GM12878 (cell line): ENCODE measurements at regions not wholly inside any gene's neighbourhood (a gene's known extent, or its start where the extent isn't known, plus 50 kb on each side); places are given as distances from the start of the nearest gene placed in this dataset.

Experiments used
- ATAC-seq: fragments of 200-7000 bp; cut with Tn5 transposase; 3 replicates; pipeline ENCODE4 v1.9.1; 2020; ENCODE audit warnings: mild to moderate bottlenecking, moderate library complexity
- BruUV-seq: library from RNA; stranded (reverse); fragments of 400-500 nt; replicated peaks from 2 replicates; lab custom pipeline; 2021; lab: Mats Ljungman, UMichigan
- CTCF ChIA-PET: fragments of 300-600 bp; sonication (Branson Sonifier 250); formaldehyde crosslinking; extraction: SDS; loops from one replicate; lab custom pipeline; 2021; ENCODE audit warnings: inconsistent platforms; lab: Yijun Ruan, JAX
- POLR2A ChIA-PET: fragments of 350-600 bp; formaldehyde crosslinking; extraction: SDS; loops from one replicate; lab custom pipeline; 2021; ENCODE audit warnings: inconsistent platforms; lab: Charles Lee
- RAD21 ChIA-PET: fragments of 300-600 bp; sonication (Branson Sonifier 250); formaldehyde crosslinking; loops from one replicate; lab custom pipeline; 2023; ENCODE audit warnings: antibody characterized with exemption; ENCODE audit not compliant: unreplicated experiment; lab: Charles Lee
- SMC1A ChIA-PET: fragments of 300-600 bp; sonication (Branson Sonifier 250); formaldehyde crosslinking; loops from one replicate; lab custom pipeline; 2023; ENCODE audit not compliant: unreplicated experiment, uncharacterized antibody; lab: Charles Lee
- DNase-seq: peaks from one replicate; pipeline ENCODE4 v3.0.0-alpha.2; 2011; ENCODE audit warnings: low read depth, low spot score
- FAIRE-seq: peaks from 3 replicates; lab custom pipeline; 2011; peaks lifted over from hg19 to GRCh38; lab: Jason Lieb, UNC
- H2AFZ ChIP-seq: 2 replicates; pipeline ENCODE4 v1.6.0; 2011; ENCODE audit warnings: low read depth, low read length, control low read depth; ENCODE audit not compliant: control insufficient read depth
- H3K27ac ChIP-seq: 2 replicates; pipeline ENCODE4 v1.5.1; 2011; ENCODE audit warnings: control low read depth; ENCODE audit not compliant: control insufficient read depth, insufficient read depth
- H3K27me3 ChIP-seq, 2 experiments: replicated peaks in 1 of 2; 2 replicates each; pipeline versions ENCODE4 v1.6.0 to v1.6.1; 2011; ENCODE audit warnings: low read length in 1 of 2; ENCODE audit not compliant: control insufficient read depth in 2 of 2, insufficient read depth in 2 of 2
- H3K36me3 ChIP-seq, 2 experiments: 2 replicates each; pipeline ENCODE4 v1.5.1; 2011; ENCODE audit warnings: low read length in 1 of 2; ENCODE audit not compliant: control insufficient read depth in 2 of 2, insufficient read depth in 2 of 2
- H3K4me1 ChIP-seq: 2 replicates; pipeline ENCODE4 v1.6.1; 2011; ENCODE audit warnings: mild to moderate bottlenecking, low read length, moderate library complexity, mixed read lengths; ENCODE audit not compliant: control insufficient read depth, insufficient read depth
- H3K4me2 ChIP-seq: 2 replicates; pipeline ENCODE4 v1.6.0; 2011; ENCODE audit warnings: control low read depth; ENCODE audit not compliant: control insufficient read depth, insufficient read depth
- H3K4me3 ChIP-seq: fragments of 200-600 bp; sonication (generic); 2 replicates; pipeline ENCODE4 v1.5.1; 2016
- H3K79me2 ChIP-seq: 2 replicates; pipeline ENCODE4 v1.6.0; 2011; ENCODE audit warnings: low read length; ENCODE audit not compliant: control insufficient read depth, insufficient read depth
- H3K9ac ChIP-seq: 2 replicates; pipeline ENCODE4 v1.8.0; 2011; ENCODE audit warnings: low read length, control low read depth, mixed read lengths; ENCODE audit not compliant: control insufficient read depth, insufficient read depth
- H3K9me3 ChIP-seq: replicated peaks from 3 replicates; pipeline ENCODE4 v1.5.1; 2011; ENCODE audit warnings: mild to moderate bottlenecking, low read length; ENCODE audit not compliant: control insufficient read depth, insufficient read depth
- H4K20me1 ChIP-seq: 2 replicates; pipeline ENCODE4 v1.6.0; 2011; ENCODE audit not compliant: control insufficient read depth, insufficient read depth
- ATF2 ChIP-seq: IDR thresholded peaks from 2 replicates; pipeline ENCODE4 v1.6.1; 2012; ENCODE audit warnings: low read length, inconsistent platforms
- BCL11A ChIP-seq: IDR thresholded peaks from 2 replicates; pipeline ENCODE4 v1.6.1; 2011; ENCODE audit warnings: low read depth, low read length
- CBFB ChIP-seq: IDR thresholded peaks from 2 replicates; pipeline ENCODE4 v1.6.1; 2016; ENCODE audit warnings: antibody characterized with exemption, low read depth
- CTCF ChIP-seq, 3 experiments: IDR thresholded peaks in 2 of 3; conservative IDR thresholded peaks in 1 of 3; 2 replicates each; pipeline ENCODE4 v1.5.1; 2011; ENCODE audit warnings: low read depth in 3 of 3, low read length in 3 of 3, mild to moderate bottlenecking in 3 of 3, control low read depth in 2 of 3, moderate library complexity in 2 of 3, inconsistent platforms in 1 of 3, mixed read lengths in 1 of 3; ENCODE audit not compliant: control insufficient read depth in 2 of 3, insufficient read depth in 1 of 3; ENCODE audit errors: extremely low read depth in 1 of 3
- EED ChIP-seq: sonication (generic); IDR thresholded peaks from 2 replicates; pipeline ENCODE4 v1.6.1; 2016; ENCODE audit warnings: antibody characterized with exemption, low read depth
- FOXM1 ChIP-seq: IDR thresholded peaks from 2 replicates; pipeline ENCODE4 v1.6.1; 2012; ENCODE audit warnings: low read depth, mild to moderate bottlenecking, inconsistent platforms, low read length, moderate library complexity
- KAT2A ChIP-seq: conservative IDR thresholded peaks from 2 replicates; pipeline ENCODE4 v1.6.1; 2011; ENCODE audit warnings: low read depth, low read length; ENCODE audit not compliant: control insufficient read depth
- LARP7 ChIP-seq: fragments of 450-650 bp; IDR thresholded peaks from 2 replicates; pipeline ENCODE4 v1.6.1; 2017; ENCODE audit warnings: mild to moderate bottlenecking
- MTA2 ChIP-seq: fragments of 450-650 bp; IDR thresholded peaks from 2 replicates; pipeline ENCODE4 v1.6.1; 2016; ENCODE audit warnings: low read depth, mild to moderate bottlenecking, moderate library complexity
- PAX8 ChIP-seq: fragments of 450-650 bp; IDR thresholded peaks from 2 replicates; pipeline ENCODE4 v1.6.1; 2017; ENCODE audit warnings: mild to moderate bottlenecking, moderate library complexity
- RCOR1 ChIP-seq: conservative IDR thresholded peaks from 2 replicates; pipeline ENCODE4 v1.6.1; 2012; ENCODE audit warnings: low read depth, low read length, improper control_type of control experiment
- SIN3A ChIP-seq: IDR thresholded peaks from 2 replicates; pipeline ENCODE4 v1.6.1; 2012; ENCODE audit warnings: low read depth, low read length, improper control_type of control experiment
- STAT1 ChIP-seq: fragments of 450-650 bp; conservative IDR thresholded peaks from 2 replicates; pipeline ENCODE4 v1.6.1; 2014; ENCODE audit warnings: antibody characterized with exemption, mild to moderate bottlenecking
- TCF7 ChIP-seq: IDR thresholded peaks from 2 replicates; pipeline ENCODE4 v1.6.1; 2014; ENCODE audit warnings: antibody characterized with exemption, borderline replicate concordance
- USF1 ChIP-seq: IDR thresholded peaks from 2 replicates; pipeline ENCODE4 v1.6.1; 2011; ENCODE audit warnings: borderline replicate concordance, low read depth, mild to moderate bottlenecking, moderate library complexity, mixed read lengths, low read length; ENCODE audit not compliant: insufficient read depth; ENCODE audit errors: extremely low read length
- ZBED1 ChIP-seq: IDR thresholded peaks from 2 replicates; pipeline ENCODE4 v1.6.1; 2016; ENCODE audit warnings: borderline replicate concordance
- ZNF592 ChIP-seq: fragments of 450-650 bp; IDR thresholded peaks from 2 replicates; pipeline ENCODE4 v1.6.1; 2017; ENCODE audit warnings: mild to moderate bottlenecking, moderate library complexity
- WGBS: methylation state at CpG from one replicate; pipeline ENCODE4 v1.1.6; 2016; ENCODE audit warnings: low lambda C conversion rate; ENCODE audit not compliant: insufficient replicate concordance, insufficient coverage; ENCODE audit errors: missing lambda C conversion rate; 5-methylcytosine and 5-hydroxymethylcytosine counted together
- in situ Hi-C: fragments of 300-500 bp; cut with MboI; formaldehyde crosslinking; loops from 9 replicates; pipeline ENCODE4 v1.14.3; 2018; ENCODE audit warnings: mixed read lengths
- intact Hi-C: fragments of 100-400 bp; cut with micrococcal nuclease; formaldehyde crosslinking; loops from one replicate; pipeline ENCODE4 v1.14.2; 2022; ENCODE audit not compliant: unreplicated experiment

GRCh38 chr1:25066256-25066655 is 136.2 kb upstream of the RUNX3 start:
- intact Hi-C loops (no loop called here), in situ Hi-C loops (no loop called here)
- WGBS, result 49% methylated on average over 8 of the region's 8 CpGs
- H3K27ac ChIP-seq, result no peak overlapping the region
- H3K4me2 ChIP-seq, result no peak overlapping the region
- CTCF ChIA-PET, result interaction anchor here (0.8 to 3.4 kb wide), 4 partner anchors 15 to 168 kb away, joined by 3 to 13 read pairs (median 4); no protein-coding TSS in a partner anchor
- no peak for ATAC-seq
- H4K20me1 ChIP-seq, result peaks cover 2% of the 10 kb centered on the region; the same call in 1 of the 2 replicates
- H3K79me2 ChIP-seq, result no peaks in the 10 kb centered on the region
- H2AFZ ChIP-seq, result no peak overlapping the region
- no peak for FAIRE-seq
- no peak overlapping the region for H3K4me3 ChIP-seq
- H3K9me3 ChIP-seq, result no peaks in the 10 kb centered on the region; the same call in 2 of the 3 replicates
- peaks cover 6% of the 10 kb centered on the region; the same call in 1 of the 2 replicates for H3K4me1 ChIP-seq
- RAD21 ChIA-PET, result interaction anchor here (0.6 to 3.4 kb wide), 3 partner anchors 11 to 102 kb away, joined by 3 to 12 read pairs (median 3); no protein-coding TSS in a partner anchor
- SMC1A ChIA-PET, result interaction anchor here (2.3 kb wide), 1 partner anchor 34 kb away, joined by 6 read pairs; no protein-coding TSS in a partner anchor
- H3K9ac ChIP-seq, result no peak overlapping the region
- POLR2A ChIA-PET, result no interaction called here
- DNase-seq, result no peak
- BruUV-seq, result no TSS peak
- no peaks in the 10 kb centered on the region for H3K36me3 ChIP-seq
- H3K27me3 ChIP-seq, result no peaks in the 10 kb centered on the region; a peak in 2 of 4 replicates
- no peak for TF ChIP-seq STAT1
- no peak for TF ChIP-seq ZBED1
- no peak for TF ChIP-seq ZNF592
- TF ChIP-seq USF1, result no peak
- no peak for TF ChIP-seq CBFB
- no peak for TF ChIP-seq KAT2A
- TF ChIP-seq CTCF (IDR thresholded peaks at IDR 0.05 in 2 of 3, conservative IDR thresholded peaks at IDR 0.05 in 1 of 3; ENCODE audit: control insufficient read depth in 2 of 3, extremely low read depth in 1 of 3, insufficient read depth in 1 of 3, low read depth in 3 of 3, low read length in 3 of 3), result no peak
- no peak for TF ChIP-seq PAX8
- TF ChIP-seq MTA2, result no peak
- no peak for TF ChIP-seq BCL11A
- no peak for TF ChIP-seq SIN3A
- no peak for TF ChIP-seq ATF2
- no peak for TF ChIP-seq TCF7
- TF ChIP-seq RCOR1, result no peak
- no peak for TF ChIP-seq EED
- TF ChIP-seq LARP7, result no peak
- no peak for TF ChIP-seq FOXM1
